IPS DF 6.9 (cell line): ENCODE measurements at regions not wholly inside any gene's neighbourhood (a gene's known extent, or its start where the extent isn't known, plus 50 kb on each side); places are given as distances from the start of the nearest gene placed in this dataset.

Source experiments
- DNase-seq: peaks from one replicate; pipeline ENCODE4 v3.0.0-alpha.2; 2013; ENCODE audit warnings: low read depth, low spot score
- H3K27ac ChIP-seq: one replicate; pipeline ENCODE4 v1.5.1; 2013; ENCODE audit warnings: low read length, control low read depth
- H3K27me3 ChIP-seq: 2 replicates; pipeline ENCODE4 v1.6.1; 2013; ENCODE audit warnings: mild to moderate bottlenecking, low read length; ENCODE audit not compliant: control insufficient read depth, insufficient read depth
- H3K36me3 ChIP-seq: 2 replicates; pipeline ENCODE4 v1.6.1; 2013; ENCODE audit warnings: low read length; ENCODE audit not compliant: control insufficient read depth, insufficient read depth
- H3K4me1 ChIP-seq: 2 replicates; pipeline ENCODE4 v1.6.1; 2013; ENCODE audit warnings: low read length; ENCODE audit not compliant: control insufficient read depth, insufficient read depth
- H3K4me3 ChIP-seq: 2 replicates; pipeline ENCODE4 v1.5.1; 2013; ENCODE audit warnings: mild to moderate bottlenecking, low read length
- H3K9me3 ChIP-seq: 2 replicates; pipeline ENCODE4 v1.6.1; 2013; ENCODE audit warnings: low read length, inconsistent platforms; ENCODE audit not compliant: control insufficient read depth, insufficient read depth
- WGBS: extraction: QIAGEN DNeasy Blood & Tissue Kit; methylation state at CpG from one replicate; pipeline ENCODE4 v1.1.7; 2013; ENCODE audit warnings: mixed read lengths, missing lambda C conversion rate; ENCODE audit not compliant: insufficient read length, insufficient coverage; 5-methylcytosine and 5-hydroxymethylcytosine counted together

DNA sequence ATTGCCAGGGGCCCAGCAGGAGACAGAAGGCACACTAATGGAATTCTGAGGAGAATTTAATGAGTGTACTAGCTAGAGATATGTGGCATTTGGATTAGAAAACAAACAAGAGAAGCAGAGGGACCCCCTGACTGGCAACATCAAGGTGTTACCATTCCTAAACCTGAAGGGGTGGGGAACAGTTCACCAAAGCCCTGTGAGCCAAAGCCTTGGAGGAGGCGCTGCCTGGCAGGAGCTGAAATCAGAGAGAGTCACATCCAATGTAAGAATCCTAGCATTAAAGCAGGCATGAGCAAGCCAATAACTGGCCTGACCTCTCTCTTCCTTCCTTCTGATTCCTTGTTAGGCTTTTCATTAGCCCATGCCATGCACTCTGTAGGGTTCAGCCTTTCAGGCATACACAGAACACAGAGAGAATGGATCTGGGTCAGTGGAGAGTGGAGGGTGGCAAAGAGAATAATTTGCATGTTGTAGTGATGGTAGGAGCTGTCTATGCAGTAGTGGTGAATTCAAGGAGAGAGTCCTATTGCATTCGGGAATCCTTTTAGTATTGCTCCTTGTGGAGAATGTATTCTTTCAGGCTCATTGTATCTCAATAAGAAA, 367.2 kb upstream of the MAN1A1 start:
- H3K4me3 ChIP-seq = no peak overlapping the region
- no peak overlapping the region for H3K27ac ChIP-seq
- no CpG with 5 or more reads among the region's 2 CpGs for WGBS
- DNase-seq = no peak
- H3K9me3 ChIP-seq = no peaks in the 10 kb centered on the region
- no peaks in the 10 kb centered on the region; the same call in 1 of the 2 replicates for H3K4me1 ChIP-seq
- no peaks in the 10 kb centered on the region for H3K36me3 ChIP-seq
- no peaks in the 10 kb centered on the region for H3K27me3 ChIP-seq

DNA sequence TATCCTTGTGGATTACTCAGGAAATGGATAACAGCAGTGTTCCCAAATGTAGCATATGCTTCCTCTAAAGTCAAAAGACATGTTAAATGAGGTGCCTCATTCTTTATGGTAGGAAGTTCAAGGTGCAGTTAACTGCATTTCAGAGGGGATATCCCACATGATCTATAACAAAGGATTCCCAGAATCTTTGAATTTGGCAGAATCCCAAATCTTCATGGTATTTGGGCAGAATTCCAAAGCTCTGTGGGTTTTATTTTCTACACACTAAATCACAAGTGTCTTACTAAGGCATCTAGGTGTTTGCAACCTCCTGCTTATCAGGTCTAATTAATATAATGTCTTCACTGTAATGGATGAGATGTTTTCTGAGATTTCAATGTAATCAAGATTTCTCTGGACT, 364.3 kb upstream of the MAN1A1 start:
- no peak overlapping the region for H3K4me3 ChIP-seq
- H3K9me3 ChIP-seq = no peaks in the 10 kb centered on the region
- no peaks in the 10 kb centered on the region for H3K36me3 ChIP-seq
- no peak overlapping the region for H3K27ac ChIP-seq
- H3K4me1 ChIP-seq = no peaks in the 10 kb centered on the region; the same call in 1 of the 2 replicates
- DNase-seq = no peak
- H3K27me3 ChIP-seq = no peaks in the 10 kb centered on the region

DNA sequence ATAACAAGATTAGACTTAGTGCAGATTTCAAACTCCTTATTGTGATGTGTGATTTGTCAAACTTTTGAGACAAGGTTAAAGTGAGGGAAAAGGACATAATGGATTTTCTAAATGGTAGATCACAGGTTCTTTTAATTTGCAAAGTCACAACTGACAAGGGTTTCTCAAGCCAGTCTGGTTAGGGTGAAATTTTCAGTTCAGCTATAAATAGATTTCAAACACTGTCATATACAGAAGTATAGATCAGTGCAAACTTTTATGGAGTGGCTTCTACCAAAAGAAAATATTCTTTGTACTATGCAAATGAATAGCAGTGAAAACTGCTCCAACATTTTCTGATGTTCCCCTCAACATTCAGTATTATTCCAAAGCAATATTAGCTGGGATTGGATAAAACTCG, 337.1 kb upstream of the MAN1A1 start:
- no peak for DNase-seq
- WGBS = no CpG with 5 or more reads among the region's 1 CpG
- Histone ChIP-seq H3K36me3 (no peaks in the 10 kb centered on the region), H3K27me3 (no peaks in the 10 kb centered on the region), H3K4me1 (no peaks in the 10 kb centered on the region), H3K27ac (no peak overlapping the region), H3K4me3 (no peak overlapping the region), H3K9me3 (no peaks in the 10 kb centered on the region)

DNA sequence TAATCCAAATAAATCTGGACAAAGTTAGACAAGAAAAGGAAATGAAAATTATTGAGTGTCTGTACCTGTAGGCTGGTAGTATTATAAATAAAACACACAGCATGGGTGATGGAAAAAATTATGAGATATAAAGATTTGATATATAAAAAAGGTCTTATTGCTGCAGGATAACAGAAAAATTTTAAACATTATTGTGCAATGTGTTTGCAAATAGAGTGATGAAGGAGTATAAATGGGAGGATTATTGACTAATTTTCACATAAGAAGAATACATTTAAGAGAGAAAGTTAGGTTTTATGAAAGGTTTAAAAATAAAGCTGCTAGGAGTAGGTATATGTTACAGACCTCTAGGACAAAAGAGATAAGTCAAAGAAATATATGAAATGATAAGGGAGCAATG, 336.7 kb upstream of the MAN1A1 start:
- Histone ChIP-seq H3K4me1 (no peaks in the 10 kb centered on the region), H3K4me3 (no peak overlapping the region), H3K27ac (no peak overlapping the region), H3K27me3 (no peaks in the 10 kb centered on the region), H3K9me3 (no peaks in the 10 kb centered on the region), H3K36me3 (no peaks in the 10 kb centered on the region)
- DNase-seq = no peak

DNA sequence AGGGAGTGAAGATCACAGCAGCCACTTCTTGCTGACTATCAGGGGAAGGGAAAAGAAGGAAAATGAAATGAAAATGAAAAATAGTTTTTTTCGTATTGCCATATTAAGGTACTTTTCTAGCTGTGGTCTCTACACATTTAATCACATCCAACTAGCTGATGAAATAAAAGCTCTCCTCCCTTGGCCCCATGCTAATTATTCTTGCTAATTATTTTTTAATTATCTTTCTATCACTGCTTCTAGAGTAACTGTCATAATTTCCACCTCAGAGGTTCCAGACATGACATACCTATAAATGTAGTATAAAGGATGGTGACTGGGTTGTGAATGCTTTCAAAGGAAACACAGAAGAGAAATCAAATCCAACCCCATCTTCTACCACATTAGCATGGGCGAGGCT, 334.1 kb upstream of the MAN1A1 start:
- no peaks in the 10 kb centered on the region for H3K4me1 ChIP-seq
- no peaks in the 10 kb centered on the region for H3K36me3 ChIP-seq
- H3K4me3 ChIP-seq = no peak overlapping the region
- H3K27me3 ChIP-seq = no peaks in the 10 kb centered on the region
- no peak for DNase-seq
- H3K27ac ChIP-seq = no peak overlapping the region
- no CpG with 5 or more reads among the region's 2 CpGs for WGBS
- H3K9me3 ChIP-seq = no peaks in the 10 kb centered on the region

DNA sequence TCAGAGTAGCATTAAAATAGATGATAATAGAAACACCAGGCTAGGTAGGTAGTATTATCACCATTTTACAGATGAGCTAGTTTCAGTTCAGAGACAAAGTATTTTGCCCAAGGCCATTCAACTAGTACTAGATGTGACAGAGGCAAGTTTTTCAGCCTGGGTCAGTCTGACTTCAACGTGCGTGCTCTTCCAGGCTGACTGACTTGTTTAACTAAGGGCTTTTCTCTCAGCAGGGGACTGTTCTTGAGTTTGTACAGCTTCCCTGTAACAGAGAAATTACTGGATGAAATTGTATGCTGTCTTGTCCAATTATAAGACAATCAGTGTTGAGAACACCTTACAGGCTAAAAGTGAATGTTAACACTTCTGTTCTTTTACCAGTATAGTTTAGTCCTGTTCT, 333.5 kb upstream of the MAN1A1 start:
- Histone ChIP-seq H3K4me3 (no peak overlapping the region), H3K27me3 (no peaks in the 10 kb centered on the region), H3K4me1 (no peaks in the 10 kb centered on the region), H3K27ac (no peak overlapping the region), H3K9me3 (no peaks in the 10 kb centered on the region), H3K36me3 (no peaks in the 10 kb centered on the region)
- DNase-seq = no peak
- no CpG with 5 or more reads among the region's 2 CpGs for WGBS

DNA sequence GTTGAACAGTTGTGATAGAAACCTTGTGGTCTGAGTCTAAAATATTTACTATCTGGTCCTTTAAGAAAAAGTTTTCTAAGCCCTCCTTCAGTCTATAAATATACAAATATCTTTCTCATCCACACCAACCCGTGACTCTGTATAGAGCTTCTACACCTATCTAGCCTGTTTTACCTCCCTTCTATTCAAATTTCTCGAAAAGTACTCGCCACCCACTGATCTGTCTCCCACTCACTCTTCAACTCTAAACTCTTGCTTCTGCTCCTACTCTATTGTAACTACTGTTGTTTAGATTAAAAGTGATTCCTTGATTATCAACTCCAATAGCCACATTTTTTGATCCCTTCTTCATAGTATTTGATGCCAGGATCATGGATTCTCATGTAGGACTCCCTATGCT, 329.4 kb upstream of the MAN1A1 start:
- WGBS = 100% methylated on average over 3 of the region's 3 CpGs
- no peaks in the 10 kb centered on the region for H3K27me3 ChIP-seq
- no peak overlapping the region for H3K4me3 ChIP-seq
- H3K36me3 ChIP-seq = no peaks in the 10 kb centered on the region
- H3K27ac ChIP-seq = no peak overlapping the region
- H3K9me3 ChIP-seq = no peaks in the 10 kb centered on the region
- H3K4me1 ChIP-seq = no peaks in the 10 kb centered on the region
- DNase-seq = no peak

DNA sequence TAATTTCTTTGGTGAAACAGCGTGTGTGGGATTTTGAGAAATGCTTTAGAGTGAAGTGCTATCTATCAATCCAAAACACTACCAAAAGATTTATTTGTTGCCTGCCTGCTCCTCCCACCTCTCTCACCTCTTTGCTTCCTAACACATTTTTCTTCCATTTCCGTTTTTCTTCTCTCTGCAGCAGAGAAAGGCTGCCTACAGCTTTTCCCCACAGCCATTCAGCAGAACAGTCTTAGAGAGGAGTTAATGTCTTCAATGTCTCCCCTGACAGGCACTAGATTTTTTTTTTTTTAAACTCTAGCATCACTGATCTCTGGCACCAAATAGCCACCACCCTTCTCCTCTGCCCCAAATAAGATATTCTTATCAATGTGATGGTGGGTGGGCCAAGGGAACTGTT, 327.8 kb upstream of the MAN1A1 start:
- no CpG with 5 or more reads among the region's 2 CpGs for WGBS
- no peak overlapping the region for H3K27ac ChIP-seq

DNA sequence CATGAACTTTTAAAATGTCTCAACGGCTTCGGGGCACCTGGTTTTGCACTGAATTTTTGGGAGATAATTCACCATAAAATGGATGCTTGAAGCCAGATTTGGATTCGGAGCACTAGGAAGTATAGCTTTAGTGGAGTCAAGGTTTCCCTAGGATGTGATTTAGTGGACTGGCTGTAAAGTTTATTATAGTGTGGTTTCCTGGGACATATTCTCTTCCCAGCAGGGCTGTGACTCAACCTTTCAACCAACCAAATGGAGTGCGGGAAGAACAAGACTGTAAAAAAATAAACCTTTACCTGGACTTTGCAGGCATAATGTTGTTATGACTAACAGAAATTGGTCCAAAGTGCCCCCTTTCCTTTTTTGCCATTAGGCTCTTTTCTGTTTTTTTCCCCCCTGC, 327.4 kb upstream of the MAN1A1 start:
- no peaks in the 10 kb centered on the region for H3K36me3 ChIP-seq
- no peaks in the 10 kb centered on the region for H3K9me3 ChIP-seq
- H3K4me1 ChIP-seq = no peaks in the 10 kb centered on the region
- DNase-seq = no peak
- H3K27ac ChIP-seq = no peak overlapping the region
- H3K4me3 ChIP-seq = no peak overlapping the region
- no peaks in the 10 kb centered on the region for H3K27me3 ChIP-seq
- WGBS = no CpG with 5 or more reads among the region's 4 CpGs

More for the DNA sequence above, 327.8 kb upstream of the MAN1A1 start:
- no peaks in the 10 kb centered on the region for H3K9me3 ChIP-seq
- no peaks in the 10 kb centered on the region for H3K27me3 ChIP-seq
- H3K4me3 ChIP-seq = no peak overlapping the region
- no peaks in the 10 kb centered on the region for H3K36me3 ChIP-seq
- H3K4me1 ChIP-seq = no peaks in the 10 kb centered on the region
- DNase-seq = no peak

DNA sequence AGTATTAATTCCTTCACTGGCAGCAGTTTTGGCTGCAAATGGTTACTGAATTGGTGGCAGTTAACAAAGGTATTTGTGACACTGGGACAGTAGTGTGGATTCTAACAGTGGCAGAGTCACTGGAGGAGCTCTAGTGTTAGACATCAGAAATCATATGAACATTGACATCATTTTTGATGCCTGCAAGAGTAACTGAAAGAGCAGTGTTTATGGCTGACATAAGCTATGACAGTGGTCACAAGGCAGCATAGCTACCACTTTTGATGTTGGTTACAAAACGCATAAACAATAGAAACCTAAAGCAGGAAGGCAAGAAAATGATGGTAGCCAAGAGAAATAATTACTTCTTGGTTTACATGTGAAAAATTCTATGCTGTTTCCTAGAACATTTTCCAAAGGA, 326.7 kb upstream of the MAN1A1 start:
- H3K36me3 ChIP-seq = no peaks in the 10 kb centered on the region
- no peak overlapping the region for H3K27ac ChIP-seq
- no peaks in the 10 kb centered on the region for H3K27me3 ChIP-seq
- DNase-seq = no peak
- no peak overlapping the region for H3K4me3 ChIP-seq
- H3K9me3 ChIP-seq = no peaks in the 10 kb centered on the region
- H3K4me1 ChIP-seq = no peaks in the 10 kb centered on the region; the same call in 1 of the 2 replicates
- no CpG with 5 or more reads among the region's 1 CpG for whole genome bisulfite sequencing

DNA sequence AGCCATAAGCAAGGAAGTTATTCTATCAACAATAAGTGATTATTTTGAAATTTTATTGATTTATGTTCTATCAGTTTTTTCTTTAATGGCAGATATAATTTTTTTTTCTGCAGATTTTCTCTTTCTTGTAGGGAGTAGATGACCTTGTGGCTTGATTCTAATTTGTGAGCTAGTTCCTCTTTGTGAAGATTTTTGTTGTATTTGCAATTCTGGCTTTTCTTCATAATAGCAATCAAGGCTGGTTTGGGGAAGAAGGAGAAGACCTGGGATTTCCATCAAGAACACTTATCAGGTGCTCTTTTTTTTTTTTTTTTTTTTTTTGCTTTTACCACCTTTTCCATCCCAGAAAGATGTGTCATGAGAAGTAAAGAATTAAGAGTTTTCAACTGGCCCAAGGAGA, 324.2 kb upstream of the MAN1A1 start:
- Histone ChIP-seq H3K4me1 (no peaks in the 10 kb centered on the region; the same call in 1 of the 2 replicates), H3K9me3 (no peaks in the 10 kb centered on the region), H3K4me3 (no peak overlapping the region), H3K27me3 (no peaks in the 10 kb centered on the region), H3K36me3 (no peaks in the 10 kb centered on the region), H3K27ac (no peak overlapping the region)
- DNase-seq = no peak
